ENCODE measurements at regions not wholly inside any gene's neighbourhood (a gene's known extent, or its start where the extent isn't known, plus 50 kb on each side); places are given as distances from the start of the nearest gene placed in this dataset.

DNA sequence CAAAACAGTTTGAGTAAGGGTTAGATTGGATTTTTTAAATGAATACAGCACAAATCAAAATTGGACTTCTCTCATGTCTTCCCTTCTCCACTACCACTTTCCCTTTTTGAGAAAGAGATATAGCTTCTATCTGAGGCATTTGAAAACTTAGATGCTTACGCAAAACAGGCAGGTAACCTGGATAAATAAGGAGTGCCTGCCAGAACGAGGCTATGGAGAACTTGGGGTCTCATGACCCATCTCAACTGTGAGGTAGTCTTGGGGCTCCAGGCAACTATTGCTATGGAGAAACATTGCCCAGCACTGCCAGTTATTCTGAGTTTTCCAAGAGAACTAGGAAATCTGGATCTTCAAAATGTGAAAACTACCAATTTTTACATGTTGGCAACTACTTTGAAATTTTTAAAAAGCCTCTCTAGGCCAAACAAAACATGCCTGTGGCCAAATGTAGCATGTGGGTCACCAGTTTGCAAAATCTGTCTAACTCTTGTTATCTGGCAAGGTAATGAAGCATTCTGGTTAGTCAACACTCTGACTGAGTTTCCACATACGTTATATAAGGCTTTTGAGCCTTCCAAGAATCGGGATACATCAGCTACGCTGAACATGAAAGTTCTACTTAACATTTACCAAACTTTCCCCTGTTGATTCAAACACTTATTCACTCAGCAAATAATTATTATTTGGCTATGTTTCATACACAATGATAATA is 752.7 kb downstream of the KCNA4 start:
- Histone ChIP-seq H3K36me3 (no peaks in the 10 kb centered on the region), H3K9me3 (no peaks in the 10 kb centered on the region), H3K27ac (no peak overlapping the region), H3K27me3 (no peaks in the 10 kb centered on the region), H3K4me3 (no peak overlapping the region), H3K4me1 (no peaks in the 10 kb centered on the region)
- TF ChIP-seq, protein P1, sequence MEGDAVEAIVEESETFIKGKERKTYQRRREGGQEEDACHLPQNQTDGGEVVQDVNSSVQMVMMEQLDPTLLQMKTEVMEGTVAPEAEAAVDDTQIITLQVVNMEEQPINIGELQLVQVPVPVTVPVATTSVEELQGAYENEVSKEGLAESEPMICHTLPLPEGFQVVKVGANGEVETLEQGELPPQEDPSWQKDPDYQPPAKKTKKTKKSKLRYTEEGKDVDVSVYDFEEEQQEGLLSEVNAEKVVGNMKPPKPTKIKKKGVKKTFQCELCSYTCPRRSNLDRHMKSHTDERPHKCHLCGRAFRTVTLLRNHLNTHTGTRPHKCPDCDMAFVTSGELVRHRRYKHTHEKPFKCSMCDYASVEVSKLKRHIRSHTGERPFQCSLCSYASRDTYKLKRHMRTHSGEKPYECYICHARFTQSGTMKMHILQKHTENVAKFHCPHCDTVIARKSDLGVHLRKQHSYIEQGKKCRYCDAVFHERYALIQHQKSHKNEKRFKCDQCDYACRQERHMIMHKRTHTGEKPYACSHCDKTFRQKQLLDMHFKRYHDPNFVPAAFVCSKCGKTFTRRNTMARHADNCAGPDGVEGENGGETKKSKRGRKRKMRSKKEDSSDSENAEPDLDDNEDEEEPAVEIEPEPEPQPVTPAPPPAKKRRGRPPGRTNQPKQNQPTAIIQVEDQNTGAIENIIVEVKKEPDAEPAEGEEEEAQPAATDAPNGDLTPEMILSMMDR (IDR thresholded peaks at IDR 0.05): no peak
- DNase-seq (ENCODE audit: low spot score): no peak

DNA sequence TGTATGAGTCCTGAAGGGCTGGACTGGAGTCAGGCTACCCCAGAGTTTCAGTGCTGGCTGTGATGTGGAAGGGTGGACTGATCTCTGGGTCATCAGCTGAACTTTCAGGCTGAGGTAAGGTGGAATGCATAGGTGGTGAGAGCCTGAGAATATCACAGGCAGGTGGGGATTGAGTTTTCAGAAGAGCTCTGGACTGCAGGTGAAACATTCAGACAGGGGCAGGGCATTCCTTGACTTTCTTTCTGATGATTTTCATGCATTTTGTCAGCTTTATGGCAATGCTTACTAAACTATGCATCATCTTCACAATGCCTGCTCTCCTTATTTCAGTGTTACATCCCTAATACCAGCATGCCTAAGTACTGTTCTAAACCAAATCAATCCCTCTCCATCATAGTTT is 755.0 kb downstream of the KCNA4 start:
- Histone ChIP-seq H3K27me3 (no peaks in the 10 kb centered on the region), H3K36me3 (no peaks in the 10 kb centered on the region), H3K4me1 (no peaks in the 10 kb centered on the region), H3K27ac (no peak overlapping the region), H3K9me3 (no peaks in the 10 kb centered on the region), H3K4me3 (no peak overlapping the region)
- no peak for DNase-seq (ENCODE audit: low spot score)
- TF ChIP-seq, protein P1 (IDR thresholded peaks at IDR 0.05): no peak

DNA sequence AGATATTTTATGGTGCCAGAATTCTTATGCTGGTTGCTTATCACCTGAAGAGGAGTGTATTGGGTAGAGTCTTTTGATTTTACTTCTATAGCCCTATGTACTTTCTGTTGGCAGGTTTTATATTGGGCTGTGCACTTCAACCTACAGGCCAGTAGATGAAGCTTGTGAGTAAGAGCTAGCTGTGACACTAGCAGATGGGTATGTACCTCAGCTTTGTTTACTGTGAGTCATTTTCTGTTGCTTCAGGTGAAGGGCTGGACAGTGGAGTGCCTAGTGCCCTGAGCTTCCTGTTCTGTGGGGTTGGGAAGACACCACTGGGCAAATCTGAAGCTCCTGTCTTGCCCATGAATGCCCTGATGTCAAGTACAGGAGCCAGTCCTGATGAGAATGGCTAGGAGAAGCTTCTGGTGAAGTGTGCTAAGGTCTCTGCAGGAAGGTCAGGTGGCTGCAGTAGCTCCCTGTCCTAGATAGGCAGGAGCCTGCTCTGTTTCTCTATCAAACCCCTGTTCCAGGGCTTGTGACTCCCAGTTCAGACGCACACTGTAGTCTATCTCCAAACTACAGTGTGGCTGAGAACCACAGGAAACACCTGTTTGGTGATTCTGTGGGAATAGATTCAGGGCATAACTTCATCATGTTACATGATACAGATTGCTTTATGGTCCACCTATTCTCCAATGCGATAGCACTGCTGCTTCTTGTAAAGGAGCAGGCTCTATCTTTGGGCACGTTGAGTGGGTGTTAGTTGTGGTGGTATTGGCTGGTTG is 755.7 kb downstream of the KCNA4 start:
- Histone ChIP-seq H3K4me3 (no peak overlapping the region), H3K9me3 (no peaks in the 10 kb centered on the region), H3K4me1 (no peaks in the 10 kb centered on the region), H3K36me3 (no peaks in the 10 kb centered on the region), H3K27ac (no peak overlapping the region), H3K27me3 (no peaks in the 10 kb centered on the region)
- TF ChIP-seq, protein P1 (IDR thresholded peaks at IDR 0.05): no peak
- DNase-seq (ENCODE audit: low spot score): no peak

DNA sequence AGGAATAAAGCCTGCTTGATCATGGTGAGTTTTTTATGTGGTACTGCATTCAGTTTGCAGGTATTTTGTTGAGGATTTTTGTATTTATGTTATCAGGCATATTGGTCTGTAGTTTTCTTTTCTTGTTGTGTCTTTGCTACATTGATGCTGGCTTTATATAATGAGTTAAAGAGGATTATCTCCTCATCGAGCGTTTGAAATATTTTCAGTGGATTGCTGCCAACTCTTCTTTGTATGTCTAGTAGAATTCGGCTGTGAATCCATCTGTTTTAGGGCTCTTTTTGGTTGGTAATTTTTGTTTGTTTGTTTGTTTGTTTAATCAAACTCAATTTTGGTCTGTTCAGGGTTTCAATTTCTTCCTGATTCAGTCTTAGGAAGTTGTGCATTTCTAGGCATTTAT is 758.4 kb downstream of the KCNA4 start:
- Histone ChIP-seq H3K9me3 (no peaks in the 10 kb centered on the region), H3K4me3 (no peak overlapping the region), H3K4me1 (no peaks in the 10 kb centered on the region), H3K27me3 (no peaks in the 10 kb centered on the region), H3K27ac (no peak overlapping the region), H3K36me3 (no peaks in the 10 kb centered on the region)
- TF ChIP-seq, protein P1 (IDR thresholded peaks at IDR 0.05): no peak
- DNase-seq (ENCODE audit: low spot score): no peak

DNA sequence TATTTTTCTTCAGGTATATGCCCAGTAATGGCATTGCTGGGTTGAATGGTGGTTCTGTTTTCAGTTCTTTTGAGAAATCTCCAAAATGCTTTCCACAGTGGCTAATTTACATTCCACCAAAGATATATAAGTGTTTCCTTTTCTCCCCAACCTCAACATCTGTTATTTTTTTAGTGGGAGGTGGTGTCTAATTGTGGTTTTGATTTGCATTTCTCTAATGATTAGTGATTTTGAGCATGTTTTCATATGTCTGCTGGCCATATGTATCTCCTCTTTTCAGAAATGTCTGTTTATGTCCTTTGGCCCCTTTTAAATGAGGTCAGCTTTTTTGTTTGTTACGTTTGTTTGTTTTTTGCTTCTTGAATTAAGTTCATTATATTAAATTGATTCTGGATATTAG is 760.2 kb downstream of the KCNA4 start:
- no peak for DNase-seq (ENCODE audit: low spot score)
- H3K9me3 ChIP-seq: no peaks in the 10 kb centered on the region
- H3K27ac ChIP-seq: no peak overlapping the region
- TF ChIP-seq, protein P1 (IDR thresholded peaks at IDR 0.05): no peak
- H3K36me3 ChIP-seq: no peaks in the 10 kb centered on the region
- no peak overlapping the region for H3K4me3 ChIP-seq
- no peaks in the 10 kb centered on the region for H3K27me3 ChIP-seq
- H3K4me1 ChIP-seq: no peaks in the 10 kb centered on the region

All from right atrium auricular region (tissue), 2 donors.